Ascending aorta (tissue), 2 donors: ENCODE measurements at regions not wholly inside any gene's neighbourhood (a gene's known extent, or its start where the extent isn't known, plus 50 kb on each side); places are given as distances from the start of the nearest gene placed in this dataset.

Experiments used
- DNase-seq, 2 donors: peaks; one replicate each; pipeline ENCODE4 v3.0.0-alpha.2; 2019; ENCODE audit warnings: low spot score in 2 of 2
- H3K27ac ChIP-seq, 2 donors: fragments of 200-600 bp; sonication (generic); one replicate each; pipeline ENCODE4 v1.5.1; 2016 to 2017; ENCODE audit warnings: mild to moderate bottlenecking in 1 of 2
- H3K27me3 ChIP-seq: fragments of 200-600 bp; sonication (generic); one replicate; pipeline ENCODE4 v1.5.1; 2017
- H3K36me3 ChIP-seq, 2 donors: fragments of 200-600 bp; sonication (generic); one replicate each; pipeline ENCODE4 v1.5.1; 2016
- H3K4me1 ChIP-seq, 2 donors: fragments of 200-600 bp; sonication (generic); one replicate each; pipeline ENCODE4 v1.5.1; 2016 to 2017; ENCODE audit warnings: mild to moderate bottlenecking in 1 of 2
- H3K4me3 ChIP-seq, 2 donors: fragments of 200-600 bp; sonication (generic); one replicate each; pipeline ENCODE4 v1.5.1; 2016 to 2017; ENCODE audit warnings: mild to moderate bottlenecking in 1 of 2
- H3K9me3 ChIP-seq, 2 donors: fragments of 200-600 bp; sonication (generic); one replicate each; pipeline ENCODE4 v1.5.1; 2016
- CTCF ChIP-seq, 3 experiments: fragments of 200-600 bp in 2 of 3; fragments of 450-650 bp in 1 of 3; sonication (generic) in 2 of 3; IDR thresholded peaks; one replicate each; pipeline ENCODE4 v1.5.1; 2016 to 2019; ENCODE audit warnings: antibody characterized with exemption in 3 of 3, mild to moderate bottlenecking in 1 of 3, moderate library complexity in 1 of 3
- intact Hi-C: fragments of 100-400 bp; cut with DNase I; formaldehyde crosslinking; loops from one replicate; pipeline ENCODE4 v1.15.1; 2023

GRCh38 chr9:105864248-105864898, 170.0 kb downstream of the TMEM38B start:
- H3K9me3 ChIP-seq = no peaks in the 10 kb centered on the region
- no peaks in the 10 kb centered on the region for H3K4me1 ChIP-seq
- H3K27me3 ChIP-seq = no peaks in the 10 kb centered on the region
- H3K27ac ChIP-seq = no peak overlapping the region
- no peak overlapping the region for H3K4me3 ChIP-seq
- TF ChIP-seq CTCF (IDR thresholded peaks at IDR 0.05) = no peak
- H3K36me3 ChIP-seq = no peaks in the 10 kb centered on the region
- intact Hi-C loops = no loop called here
- no peak for DNase-seq

GRCh38 chr9:105865285-105865684, 170.9 kb downstream of the TMEM38B start:
- Histone ChIP-seq H3K4me3 (no peak overlapping the region), H3K9me3 (no peaks in the 10 kb centered on the region), H3K36me3 (no peaks in the 10 kb centered on the region), H3K27me3 (no peaks in the 10 kb centered on the region), H3K27ac (no peak overlapping the region), H3K4me1 (no peaks in the 10 kb centered on the region)
- no peak for TF ChIP-seq CTCF (IDR thresholded peaks at IDR 0.05)
- intact Hi-C loops = no loop called here
- no peak for DNase-seq

GRCh38 chr9:105871540-105871939, 177.2 kb downstream of the TMEM38B start:
- Histone ChIP-seq H3K4me1 (no peaks in the 10 kb centered on the region), H3K27ac (no peak overlapping the region), H3K36me3 (no peaks in the 10 kb centered on the region), H3K4me3 (no peak overlapping the region), H3K27me3 (no peaks in the 10 kb centered on the region), H3K9me3 (no peaks in the 10 kb centered on the region)
- no peak for DNase-seq
- intact Hi-C loops = no loop called here
- TF ChIP-seq CTCF (IDR thresholded peaks at IDR 0.05) = no peak

- Histone ChIP-seq H3K4me3 (no peak overlapping the region), H3K27me3 (no peaks in the 10 kb centered on the region), H3K36me3 (no peaks in the 10 kb centered on the region), H3K9me3 (no peaks in the 10 kb centered on the region), H3K4me1 (no peaks in the 10 kb centered on the region), H3K27ac (no peak overlapping the region)
- intact Hi-C loops = no loop called here
- TF ChIP-seq CTCF (IDR thresholded peaks at IDR 0.05) = no peak
- DNase-seq = no peak
These were observed 179.5 kb downstream of the TMEM38B start for GRCh38 chr9:105873801-105874200.

- TF ChIP-seq CTCF (IDR thresholded peaks at IDR 0.05) = no peak
- no peaks in the 10 kb centered on the region for H3K27me3 ChIP-seq
- H3K27ac ChIP-seq = no peak overlapping the region
- no peaks in the 10 kb centered on the region for H3K4me1 ChIP-seq
- intact Hi-C loops = no loop called here
- no peaks in the 10 kb centered on the region for H3K9me3 ChIP-seq
- no peaks in the 10 kb centered on the region for H3K36me3 ChIP-seq
- H3K4me3 ChIP-seq = no peak overlapping the region
- DNase-seq = no peak
These were observed 183.4 kb downstream of the TMEM38B start for GRCh38 chr9:105877721-105878120.

GRCh38 chr9:105879181-105879580, 184.8 kb downstream of the TMEM38B start:
- TF ChIP-seq CTCF (IDR thresholded peaks at IDR 0.05) = no peak

More at GRCh38 chr9:105879181-105879580, 184.8 kb downstream of the TMEM38B start:
- no peaks in the 10 kb centered on the region for H3K4me1 ChIP-seq
- no peak for DNase-seq
- H3K27ac ChIP-seq = no peak overlapping the region
- H3K4me3 ChIP-seq = no peak overlapping the region
- H3K9me3 ChIP-seq = no peaks in the 10 kb centered on the region
- H3K36me3 ChIP-seq = no peaks in the 10 kb centered on the region
- intact Hi-C loops = no loop called here
- no peaks in the 10 kb centered on the region for H3K27me3 ChIP-seq
